ENCODE measurements at regions not wholly inside any gene's neighbourhood (a gene's known extent, or its start where the extent isn't known, plus 50 kb on each side); places are given as distances from the start of the nearest gene placed in this dataset.
A peak's percentile ranks its signal among the peaks of the same experiment; 100 is the strongest.

- TF ChIP-seq POLR2A (IDR thresholded peaks at IDR 0.05), result no peak
- TF ChIP-seq CTCF (IDR thresholded peaks at IDR 0.05), result no peak
Observed at GRCh38 chr15:25548600-25548999, 109.8 kb upstream of the UBE3A start.

GRCh38 chr15:25545889-25546288, 107.1 kb upstream of the UBE3A start:
- no peak overlapping the region for H3K4me3 ChIP-seq
- H3K27me3 ChIP-seq, result no peaks in the 10 kb centered on the region
- no peaks in the 10 kb centered on the region for H3K4me1 ChIP-seq
- no peak for TF ChIP-seq POLR2A (IDR thresholded peaks at IDR 0.05)
- no peak for TF ChIP-seq CTCF (IDR thresholded peaks at IDR 0.05)
- H3K36me3 ChIP-seq (replicated peaks in 1 of 2; ENCODE audit: insufficient read depth in 1 of 2, low read depth in 2 of 2), result no peaks in the 10 kb centered on the region
- H3K9me3 ChIP-seq, result no peaks in the 10 kb centered on the region
- DNase-seq (no peak), ATAC-seq (no peak)
- 59 to 62% methylated on average over 3 of the region's 3 CpGs for WGBS, 2 donors
- no peak overlapping the region for H3K27ac ChIP-seq
- intact Hi-C loops (cut with DNase I), result no loop called here

More at GRCh38 chr15:25548600-25548999, 109.8 kb upstream of the UBE3A start:
- Histone ChIP-seq H3K27me3 (no peaks in the 10 kb centered on the region), H3K4me1 (no peaks in the 10 kb centered on the region), H3K9me3 (no peaks in the 10 kb centered on the region), H3K27ac (no peak overlapping the region), H3K36me3 (replicated peaks in 1 of 2; ENCODE audit: insufficient read depth in 1 of 2, low read depth in 2 of 2) (no peaks in the 10 kb centered on the region), H3K4me3 (no peak overlapping the region)
- intact Hi-C loops (cut with DNase I), result no loop called here
- 67 to 76% methylated on average over 3 of the region's 3 CpGs for WGBS, 2 donors
- DNase-seq, result no peak
- no peak for ATAC-seq

- H3K4me3 ChIP-seq, result no peak overlapping the region
Observed at GRCh38 chr15:25545017-25545416, 106.2 kb upstream of the UBE3A start.

GRCh38 chr15:25544076-25544475, 105.3 kb upstream of the UBE3A start:
- WGBS, 2 donors, result 86 to 92% methylated on average over 7 of the region's 7 CpGs
- intact Hi-C loops (cut with DNase I), result no loop called here
- Histone ChIP-seq H3K27ac (no peak overlapping the region), H3K36me3 (replicated peaks in 1 of 2; ENCODE audit: insufficient read depth in 1 of 2, low read depth in 2 of 2) (no peaks in the 10 kb centered on the region), H3K4me3 (no peak overlapping the region), H3K27me3 (no peaks in the 10 kb centered on the region), H3K9me3 (no peaks in the 10 kb centered on the region), H3K4me1 (no peaks in the 10 kb centered on the region)
- no peak for TF ChIP-seq POLR2A (IDR thresholded peaks at IDR 0.05)
- TF ChIP-seq CTCF (IDR thresholded peaks at IDR 0.05), result no peak
- ATAC-seq, result no peak
- DNase-seq, result no peak

More at GRCh38 chr15:25545017-25545416, 106.2 kb upstream of the UBE3A start:
- no peaks in the 10 kb centered on the region for H3K27me3 ChIP-seq
- TF ChIP-seq POLR2A (IDR thresholded peaks at IDR 0.05) (no peak), CTCF (IDR thresholded peaks at IDR 0.05) (no peak)
- DNase-seq, result no peak
- no peaks in the 10 kb centered on the region for H3K36me3 ChIP-seq (replicated peaks in 1 of 2; ENCODE audit: insufficient read depth in 1 of 2, low read depth in 2 of 2)
- no peak overlapping the region for H3K27ac ChIP-seq
- H3K4me1 ChIP-seq, result no peaks in the 10 kb centered on the region
- intact Hi-C loops (cut with DNase I), result no loop called here
- no peaks in the 10 kb centered on the region for H3K9me3 ChIP-seq
- ATAC-seq, result no peak
- WGBS, 2 donors, result 22 to 38% methylated on average over 1 of the region's 1 CpG

GRCh38 chr15:25543196-25543595, 104.4 kb upstream of the UBE3A start:
- no peak overlapping the region for H3K27ac ChIP-seq
- ATAC-seq (no peak), DNase-seq (peak; percentile 18 to 56 (median 34))
- H3K9me3 ChIP-seq, result no peaks in the 10 kb centered on the region
- no peaks in the 10 kb centered on the region for H3K36me3 ChIP-seq (replicated peaks in 1 of 2; ENCODE audit: insufficient read depth in 1 of 2, low read depth in 2 of 2)
- H3K27me3 ChIP-seq, result no peaks in the 10 kb centered on the region
- intact Hi-C loops (cut with DNase I), result no loop called here
- 53 to 60% methylated on average over 1 of the region's 1 CpG for WGBS, 2 donors
- no peaks in the 10 kb centered on the region for H3K4me1 ChIP-seq
- H3K4me3 ChIP-seq, result no peak overlapping the region
- no peak for TF ChIP-seq POLR2A (IDR thresholded peaks at IDR 0.05)
- TF ChIP-seq CTCF (IDR thresholded peaks at IDR 0.05), result no peak

Measured in body of pancreas (tissue), 4 donors.